ENCODE measurements at regions not wholly inside any gene's neighbourhood (a gene's known extent, or its start where the extent isn't known, plus 50 kb on each side); places are given as distances from the start of the nearest gene placed in this dataset.

- no peak for TF ChIP-seq CTCF (IDR thresholded peaks at IDR 0.05 in 2 of 3, conservative IDR thresholded peaks at IDR 0.05 in 1 of 3; ENCODE audit: borderline replicate concordance in 1 of 3, insufficient read depth in 1 of 3, low read depth in 2 of 3, low read length in 2 of 3)
- no peak for TF ChIP-seq SP1 (IDR thresholded peaks at IDR 0.05; ENCODE audit: low read depth)
- TF ChIP-seq POLR2AphosphoS5 (IDR thresholded peaks at IDR 0.05; ENCODE audit: low read depth, low read length): no peak
Measured at GRCh38 chr6:15960740-15961634, 167.9 kb upstream of the MYLIP start.
